ENCODE measurements at regions not wholly inside any gene's neighbourhood (a gene's known extent, or its start where the extent isn't known, plus 50 kb on each side); places are given as distances from the start of the nearest gene placed in this dataset.
"Not testable (repeated sequence)": the region's sequence is repeated elsewhere in the genome, so short reads cannot be mapped to it uniquely, and the experiment has no call there.

GRCh38 chr2:582289-582688, 94.9 kb downstream of the TMEM18 start:
- H3K4me2 ChIP-seq (ENCODE audit: control insufficient read depth, insufficient read depth); in situ Hi-C loops (cut with MboI); POLR2A ChIA-PET; H4K20me1 ChIP-seq (ENCODE audit: control insufficient read depth, insufficient read depth); H3K27me3 ChIP-seq (replicated peaks in 1 of 2; ENCODE audit: control insufficient read depth in 2 of 2, insufficient read depth in 2 of 2, low read length in 1 of 2); H3K79me2 ChIP-seq (ENCODE audit: control insufficient read depth, insufficient read depth, low read length); RAD21 ChIA-PET (ENCODE audit: unreplicated experiment); ATAC-seq; H3K4me3 ChIP-seq; H3K9me3 ChIP-seq (replicated peaks; ENCODE audit: control insufficient read depth, insufficient read depth, low read length); BruUV-seq (replicated peaks); DNase-seq (ENCODE audit: low read depth, low spot score); H3K36me3 ChIP-seq (ENCODE audit: control insufficient read depth in 2 of 2, insufficient read depth in 2 of 2, low read length in 1 of 2); intact Hi-C loops (cut with micrococcal nuclease; ENCODE audit: unreplicated experiment); SMC1A ChIA-PET (ENCODE audit: uncharacterized antibody, unreplicated experiment); H2AFZ ChIP-seq (ENCODE audit: control insufficient read depth, low read depth, low read length); FAIRE-seq; H3K9ac ChIP-seq (ENCODE audit: control insufficient read depth, insufficient read depth, low read length); H3K27ac ChIP-seq (ENCODE audit: control insufficient read depth, insufficient read depth): not testable (repeated sequence)
- peaks cover 10% of the 10 kb centered on the region; the same call in 1 of the 2 replicates for H3K4me1 ChIP-seq (ENCODE audit: control insufficient read depth, insufficient read depth, low read length)
- CTCF ChIA-PET, result interaction anchor here (0.9 kb wide), 1 partner anchor 116 kb away, joined by 4 read pairs; no protein-coding TSS in a partner anchor
- WGBS (ENCODE audit: insufficient coverage, insufficient replicate concordance, low lambda C conversion rate, missing lambda C conversion rate), result 54% methylated on average over 23 of the region's 23 CpGs

DNA sequence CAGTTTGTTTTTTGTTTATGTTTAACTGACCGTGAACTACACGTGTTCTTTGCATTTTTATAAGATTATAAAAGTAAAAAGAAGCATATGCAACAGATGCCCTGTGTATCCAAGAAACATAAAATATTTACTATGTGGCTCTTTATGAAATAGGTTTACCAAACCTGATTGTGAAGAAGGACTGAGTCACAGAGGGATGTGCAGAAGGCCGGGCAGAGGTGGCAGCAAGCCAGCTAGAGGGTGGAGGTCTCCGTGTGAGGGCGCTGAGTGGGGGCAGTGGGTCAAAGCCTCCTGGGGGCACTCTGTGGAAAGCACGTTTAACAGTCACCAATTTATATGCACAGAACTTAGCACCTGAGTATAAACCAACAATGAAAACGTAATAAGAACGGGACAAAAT, 97.2 kb downstream of the TMEM18 start:
- H3K27ac ChIP-seq (ENCODE audit: control insufficient read depth, insufficient read depth), result no peak overlapping the region
- BruUV-seq (replicated peaks), result no TSS peak
- DNase-seq (ENCODE audit: low read depth, low spot score) (no peak), ATAC-seq (no peak), FAIRE-seq (no peak)
- ChIA-PET SMC1A (ENCODE audit: uncharacterized antibody, unreplicated experiment) (no interaction called here), POLR2A (no interaction called here), RAD21 (ENCODE audit: unreplicated experiment) (no interaction called here), CTCF (no interaction called here)
- H3K27me3 ChIP-seq (replicated peaks in 1 of 2; ENCODE audit: control insufficient read depth in 2 of 2, insufficient read depth in 2 of 2, low read length in 1 of 2), result no peaks in the 10 kb centered on the region
- no peaks in the 10 kb centered on the region for H3K36me3 ChIP-seq (ENCODE audit: control insufficient read depth in 2 of 2, insufficient read depth in 2 of 2, low read length in 1 of 2)
- H3K79me2 ChIP-seq (ENCODE audit: control insufficient read depth, insufficient read depth, low read length), result no peaks in the 10 kb centered on the region
- peaks cover 4% of the 10 kb centered on the region; the same call in 1 of the 2 replicates for H3K4me1 ChIP-seq (ENCODE audit: control insufficient read depth, insufficient read depth, low read length)
- H4K20me1 ChIP-seq (ENCODE audit: control insufficient read depth, insufficient read depth), result no peaks in the 10 kb centered on the region
- peaks cover 2% of the 10 kb centered on the region; the same call in 2 of the 3 replicates for H3K9me3 ChIP-seq (replicated peaks; ENCODE audit: control insufficient read depth, insufficient read depth, low read length)
- H3K4me3 ChIP-seq, result no peak overlapping the region
- TF ChIP-seq SPI1 (IDR thresholded peaks at IDR 0.05; ENCODE audit: borderline replicate concordance, insufficient read depth, low read depth, low read length) (no peak), ZNF274 (IDR thresholded peaks at IDR 0.05; ENCODE audit: insufficient read depth, insufficient read length) (no peak), SMARCA5 (IDR thresholded peaks at IDR 0.05) (no peak), JUND (IDR thresholded peaks at IDR 0.05; ENCODE audit: low read depth, low read length) (no peak), CEBPB (IDR thresholded peaks at IDR 0.05; ENCODE audit: borderline replicate concordance in 1 of 2, low read depth in 2 of 2, low read length in 2 of 2) (no peak), EGR1 (IDR thresholded peaks at IDR 0.05; ENCODE audit: borderline replicate concordance in 1 of 2, low read depth in 2 of 2, low read length in 2 of 2) (no peak), SUPT20H (IDR thresholded peaks at IDR 0.05; ENCODE audit: borderline replicate concordance, control insufficient read depth, low read depth, low read length) (no peak), ATF7 (IDR thresholded peaks at IDR 0.05; ENCODE audit: low read depth) (no peak), TCF3 (IDR thresholded peaks at IDR 0.05; ENCODE audit: borderline replicate concordance, insufficient read depth, low read depth, low read length) (no peak), ASH2L (IDR thresholded peaks at IDR 0.05; ENCODE audit: borderline replicate concordance, low read depth) (no peak), FOXK2 (IDR thresholded peaks at IDR 0.05) (no peak), CHD1 (IDR thresholded peaks at IDR 0.05; ENCODE audit: low read depth, low read length) (no peak)
- TF ChIP-seq, protein P1, sequence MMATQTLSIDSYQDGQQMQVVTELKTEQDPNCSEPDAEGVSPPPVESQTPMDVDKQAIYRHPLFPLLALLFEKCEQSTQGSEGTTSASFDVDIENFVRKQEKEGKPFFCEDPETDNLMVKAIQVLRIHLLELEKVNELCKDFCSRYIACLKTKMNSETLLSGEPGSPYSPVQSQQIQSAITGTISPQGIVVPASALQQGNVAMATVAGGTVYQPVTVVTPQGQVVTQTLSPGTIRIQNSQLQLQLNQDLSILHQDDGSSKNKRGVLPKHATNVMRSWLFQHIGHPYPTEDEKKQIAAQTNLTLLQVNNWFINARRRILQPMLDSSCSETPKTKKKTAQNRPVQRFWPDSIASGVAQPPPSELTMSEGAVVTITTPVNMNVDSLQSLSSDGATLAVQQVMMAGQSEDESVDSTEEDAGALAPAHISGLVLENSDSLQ (IDR thresholded peaks at IDR 0.05), result no peak
- TF ChIP-seq, protein P2, sequence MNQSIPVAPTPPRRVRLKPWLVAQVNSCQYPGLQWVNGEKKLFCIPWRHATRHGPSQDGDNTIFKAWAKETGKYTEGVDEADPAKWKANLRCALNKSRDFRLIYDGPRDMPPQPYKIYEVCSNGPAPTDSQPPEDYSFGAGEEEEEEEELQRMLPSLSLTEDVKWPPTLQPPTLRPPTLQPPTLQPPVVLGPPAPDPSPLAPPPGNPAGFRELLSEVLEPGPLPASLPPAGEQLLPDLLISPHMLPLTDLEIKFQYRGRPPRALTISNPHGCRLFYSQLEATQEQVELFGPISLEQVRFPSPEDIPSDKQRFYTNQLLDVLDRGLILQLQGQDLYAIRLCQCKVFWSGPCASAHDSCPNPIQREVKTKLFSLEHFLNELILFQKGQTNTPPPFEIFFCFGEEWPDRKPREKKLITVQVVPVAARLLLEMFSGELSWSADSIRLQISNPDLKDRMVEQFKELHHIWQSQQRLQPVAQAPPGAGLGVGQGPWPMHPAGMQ (IDR thresholded peaks at IDR 0.05; ENCODE audit: borderline replicate concordance), result no peak
- no peak overlapping the region for H2AFZ ChIP-seq (ENCODE audit: control insufficient read depth, low read depth, low read length)
- in situ Hi-C loops (cut with MboI) (no loop called here), intact Hi-C loops (cut with micrococcal nuclease; ENCODE audit: unreplicated experiment) (no loop called here)
- H3K4me2 ChIP-seq (ENCODE audit: control insufficient read depth, insufficient read depth), result no peak overlapping the region
- no peak overlapping the region for H3K9ac ChIP-seq (ENCODE audit: control insufficient read depth, insufficient read depth, low read length)
- 24% methylated on average over 8 of the region's 8 CpGs for WGBS (ENCODE audit: insufficient coverage, insufficient replicate concordance, low lambda C conversion rate, missing lambda C conversion rate)

Measured in GM12878 (cell line).